NT2/D1 (cell line): ENCODE measurements at regions not wholly inside any gene's neighbourhood (a gene's known extent, or its start where the extent isn't known, plus 50 kb on each side); places are given as distances from the start of the nearest gene placed in this dataset.
A peak's percentile ranks its signal among the peaks of the same experiment; 100 is the strongest.
"Not testable (repeated sequence)": the region's sequence is repeated elsewhere in the genome, so short reads cannot be mapped to it uniquely, and the experiment has no call there.

ENCODE experiments used
- DNase-seq: peaks from one replicate; pipeline ENCODE4 v3.0.0-alpha.2; 2011; ENCODE audit warnings: low read depth, low spot score
- H3K27me3 ChIP-seq: 2 replicates; pipeline ENCODE4 v1.6.0; 2011; ENCODE audit warnings: mild to moderate bottlenecking; ENCODE audit not compliant: insufficient read length, insufficient read depth
- H3K36me3 ChIP-seq: 2 replicates; pipeline ENCODE4 v1.6.1; 2011; ENCODE audit warnings: mild to moderate bottlenecking, low read length, mixed read lengths; ENCODE audit not compliant: insufficient read depth, insufficient read length
- H3K4me1 ChIP-seq: 2 replicates; pipeline ENCODE4 v1.5.1; 2011; ENCODE audit not compliant: insufficient read depth, insufficient read length
- H3K4me3 ChIP-seq: 2 replicates; pipeline ENCODE4 v1.5.1; 2011; ENCODE audit warnings: low read depth; ENCODE audit not compliant: insufficient read length
- H3K9ac ChIP-seq: 2 replicates; pipeline ENCODE4 v1.6.0; 2011; ENCODE audit warnings: low read depth; ENCODE audit not compliant: insufficient read length
- H3K9me3 ChIP-seq: 2 replicates; pipeline ENCODE4 v1.5.1; 2011; ENCODE audit warnings: mild to moderate bottlenecking, low read length; ENCODE audit not compliant: insufficient read depth
- SUZ12 ChIP-seq: IDR thresholded peaks from 2 replicates; pipeline ENCODE4 v1.6.1; 2011; ENCODE audit not compliant: insufficient read length, insufficient read depth; ENCODE audit errors: extremely low read depth
- YY1 ChIP-seq: IDR thresholded peaks from 2 replicates; pipeline ENCODE4 v1.6.1; 2011; ENCODE audit not compliant: insufficient read length, insufficient read depth
- ZNF274 ChIP-seq: IDR thresholded peaks from 2 replicates; pipeline ENCODE4 v1.6.1; 2011; ENCODE audit warnings: mild to moderate bottlenecking, low read depth, low read length

- H3K9me3 ChIP-seq, H3K9ac ChIP-seq, DNase-seq, H3K4me1 ChIP-seq, H3K36me3 ChIP-seq, H3K4me3 ChIP-seq: not testable (repeated sequence)
- H3K27me3 ChIP-seq = peaks cover 22% of the 10 kb centered on the region
These were observed 133.4 kb upstream of the TEKT4 start for GRCh38 chr2:94737736-94738342.

- Histone ChIP-seq H3K36me3 (no peaks in the 10 kb centered on the region), H3K9me3 (no peaks in the 10 kb centered on the region), H3K27me3 (peaks cover 98% of the 10 kb centered on the region), H3K4me1 (no peaks in the 10 kb centered on the region), H3K4me3 (no peak overlapping the region), H3K9ac (no peak overlapping the region)
- no peak for TF ChIP-seq SUZ12
- TF ChIP-seq ZNF274 = no peak
- TF ChIP-seq YY1 = no peak
- no peak for DNase-seq
These were observed 117.7 kb upstream of the TEKT4 start for GRCh38 chr2:94753466-94753998.

- no peaks in the 10 kb centered on the region for H3K9me3 ChIP-seq
These were observed 112.7 kb upstream of the TEKT4 start for GRCh38 chr2:94758546-94758945.

GRCh38 chr2:94759211-94759610 lies 112.0 kb upstream of the TEKT4 start:
- peaks cover 65% of the 10 kb centered on the region for H3K27me3 ChIP-seq
- DNase-seq = peak; percentile 13
- H3K9ac ChIP-seq = no peak overlapping the region
- TF ChIP-seq ZNF274 (no peak), SUZ12 (no peak), YY1 (no peak)
- H3K4me3 ChIP-seq = no peak overlapping the region
- no peaks in the 10 kb centered on the region for H3K4me1 ChIP-seq
- H3K36me3 ChIP-seq = no peaks in the 10 kb centered on the region
- no peaks in the 10 kb centered on the region for H3K9me3 ChIP-seq

More at GRCh38 chr2:94758546-94758945, 112.7 kb upstream of the TEKT4 start:
- Histone ChIP-seq H3K4me3 (no peak overlapping the region), H3K9ac (no peak overlapping the region), H3K36me3 (no peaks in the 10 kb centered on the region), H3K27me3 (peaks cover 69% of the 10 kb centered on the region), H3K4me1 (no peaks in the 10 kb centered on the region)
- no peak for DNase-seq
- no peak for TF ChIP-seq YY1
- TF ChIP-seq SUZ12 = no peak
- TF ChIP-seq ZNF274 = no peak

GRCh38 chr2:94762600-94762999 lies 108.6 kb upstream of the TEKT4 start:
- DNase-seq = no peak
- Histone ChIP-seq H3K9ac (no peak overlapping the region), H3K36me3 (no peaks in the 10 kb centered on the region), H3K27me3 (peaks cover 65% of the 10 kb centered on the region), H3K4me3 (no peak overlapping the region), H3K4me1 (no peaks in the 10 kb centered on the region), H3K9me3 (no peaks in the 10 kb centered on the region)
- no peak for TF ChIP-seq ZNF274
- no peak for TF ChIP-seq SUZ12
- no peak for TF ChIP-seq YY1

GRCh38 chr2:94763318-94763717 lies 107.9 kb upstream of the TEKT4 start:
- no peak overlapping the region for H3K4me3 ChIP-seq
- TF ChIP-seq YY1 (no peak), ZNF274 (no peak), SUZ12 (no peak)
- DNase-seq = no peak
- H3K36me3 ChIP-seq = no peaks in the 10 kb centered on the region
- H3K27me3 ChIP-seq = peaks cover 59% of the 10 kb centered on the region
- H3K9ac ChIP-seq = no peak overlapping the region
- no peaks in the 10 kb centered on the region for H3K9me3 ChIP-seq
- no peaks in the 10 kb centered on the region for H3K4me1 ChIP-seq

GRCh38 chr2:94764331-94764730 lies 106.9 kb upstream of the TEKT4 start:
- not testable (repeated sequence) for H3K4me1 ChIP-seq, H3K9ac ChIP-seq, H3K4me3 ChIP-seq, DNase-seq, H3K36me3 ChIP-seq, H3K9me3 ChIP-seq
- H3K27me3 ChIP-seq = peaks cover 60% of the 10 kb centered on the region

- Histone ChIP-seq H3K4me1 (no peaks in the 10 kb centered on the region), H3K36me3 (no peaks in the 10 kb centered on the region), H3K27me3 (peaks cover 73% of the 10 kb centered on the region), H3K9me3 (no peaks in the 10 kb centered on the region), H3K4me3 (no peak overlapping the region), H3K9ac (no peak overlapping the region)
- no peak for DNase-seq
- TF ChIP-seq SUZ12 (no peak), ZNF274 (no peak), YY1 (no peak)
These were observed 103.9 kb upstream of the TEKT4 start for GRCh38 chr2:94767336-94767735.
